Muscle of leg (tissue), 3 donors: ENCODE measurements at regions not wholly inside any gene's neighbourhood (a gene's known extent, or its start where the extent isn't known, plus 50 kb on each side); places are given as distances from the start of the nearest gene placed in this dataset.
A peak's percentile ranks its signal among the peaks of the same experiment; 100 is the strongest.

Experiments used
- DNase-seq: peaks from one replicate; pipeline ENCODE4 v3.0.0; 2013
- H3K27ac ChIP-seq: one replicate; pipeline ENCODE4 v1.5.1; 2013; ENCODE audit warnings: mild to moderate bottlenecking, low read length, control low read depth
- H3K27me3 ChIP-seq: one replicate; pipeline ENCODE4 v1.6.1; 2013; ENCODE audit warnings: low read length; ENCODE audit not compliant: control insufficient read depth, insufficient read depth
- H3K36me3 ChIP-seq: one replicate; pipeline ENCODE4 v1.6.1; 2013; ENCODE audit warnings: low read length; ENCODE audit not compliant: control insufficient read depth, insufficient read depth
- H3K4me1 ChIP-seq: one replicate; pipeline ENCODE4 v1.6.1; 2013; ENCODE audit warnings: low read length; ENCODE audit not compliant: control insufficient read depth, insufficient read depth
- H3K4me3 ChIP-seq: one replicate; pipeline ENCODE4 v1.5.1; 2013; ENCODE audit warnings: low read length, control low read depth
- H3K9me3 ChIP-seq: replicated peaks from 2 replicates; pipeline ENCODE4 v1.6.1; 2013; ENCODE audit warnings: low read depth, low read length; ENCODE audit not compliant: control insufficient read depth
- WGBS: methylation state at CpG from one replicate; pipeline ENCODE4 v1.1.5; 2013; ENCODE audit warnings: missing lambda C conversion rate; ENCODE audit not compliant: insufficient coverage; 5-methylcytosine and 5-hydroxymethylcytosine counted together

DNA sequence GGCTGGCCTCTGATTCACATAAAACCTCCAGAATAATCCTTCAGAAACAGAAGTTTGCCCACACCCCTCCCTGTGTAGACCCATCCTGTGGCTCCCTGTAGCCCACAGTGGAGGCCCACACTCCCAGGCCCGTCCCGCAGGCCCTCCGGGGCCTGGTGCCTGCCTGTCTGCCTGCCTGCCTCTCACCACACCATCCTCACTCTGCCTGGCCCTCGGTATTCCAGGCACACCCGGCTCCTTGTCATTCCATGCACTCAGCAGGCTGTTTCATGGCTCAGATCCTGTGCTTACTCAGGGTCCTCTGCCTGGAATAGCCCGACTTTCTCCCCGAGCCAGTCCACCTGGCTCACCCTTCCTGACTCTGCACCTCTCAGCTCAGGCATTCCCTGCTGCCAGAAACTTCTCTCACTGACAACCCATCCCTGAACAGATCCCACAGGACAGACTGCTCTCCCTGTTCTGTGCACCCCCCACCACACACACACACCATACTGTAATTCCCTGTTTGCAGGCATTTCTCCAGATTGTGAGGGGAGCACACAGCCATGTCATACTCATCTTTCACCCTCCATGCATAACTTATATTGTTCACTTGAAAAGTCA is 498.0 kb upstream of the ZMIZ1 start:
- Histone ChIP-seq H3K36me3 (no peaks in the 10 kb centered on the region), H3K27ac (no peak overlapping the region), H3K4me1 (peaks cover 17% of the 10 kb centered on the region), H3K27me3 (peaks cover 4% of the 10 kb centered on the region), H3K9me3 (no peaks in the 10 kb centered on the region), H3K4me3 (no peak overlapping the region)
- DNase-seq = peak; percentile 45
- 20% methylated on average over 7 of the region's 7 CpGs for WGBS

DNA sequence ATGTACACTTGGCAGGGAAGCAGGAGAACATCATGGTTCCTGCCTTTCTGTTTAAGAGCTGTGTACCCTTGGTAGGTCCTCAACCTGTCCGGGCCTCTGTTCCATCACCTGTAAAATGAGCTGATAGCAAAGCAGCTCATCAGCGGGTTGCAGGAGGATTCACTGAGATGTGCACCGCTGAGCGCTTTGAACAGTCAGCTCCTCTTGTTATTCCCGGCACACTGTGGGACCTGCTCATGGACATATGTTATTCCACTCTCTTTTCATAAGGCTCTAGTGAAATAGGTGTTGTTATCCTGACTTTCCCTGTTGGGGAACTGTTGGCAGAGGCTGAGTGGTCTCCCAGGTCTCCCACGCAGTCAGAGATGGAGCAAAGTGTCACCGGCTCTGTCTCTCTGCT is 497.5 kb upstream of the ZMIZ1 start:
- H3K27me3 ChIP-seq = peaks cover 4% of the 10 kb centered on the region
- no peaks in the 10 kb centered on the region for H3K9me3 ChIP-seq
- 43% methylated on average over 4 of the region's 7 CpGs for WGBS
- no peaks in the 10 kb centered on the region for H3K36me3 ChIP-seq
- no peak for DNase-seq
- H3K27ac ChIP-seq = no peak overlapping the region
- H3K4me1 ChIP-seq = peaks cover 21% of the 10 kb centered on the region
- H3K4me3 ChIP-seq = no peak overlapping the region

- H3K9me3 ChIP-seq = no peaks in the 10 kb centered on the region
- peaks cover 24% of the 10 kb centered on the region for H3K4me1 ChIP-seq
- 60% methylated on average over 1 of the region's 1 CpG for WGBS
- no peak overlapping the region for H3K27ac ChIP-seq
- H3K4me3 ChIP-seq = no peak overlapping the region
- H3K27me3 ChIP-seq = peaks cover 5% of the 10 kb centered on the region
- DNase-seq = no peak
- H3K36me3 ChIP-seq = no peaks in the 10 kb centered on the region
Observed at GRCh38 chr10:78571891-78572290, 496.9 kb upstream of the ZMIZ1 start.

DNA sequence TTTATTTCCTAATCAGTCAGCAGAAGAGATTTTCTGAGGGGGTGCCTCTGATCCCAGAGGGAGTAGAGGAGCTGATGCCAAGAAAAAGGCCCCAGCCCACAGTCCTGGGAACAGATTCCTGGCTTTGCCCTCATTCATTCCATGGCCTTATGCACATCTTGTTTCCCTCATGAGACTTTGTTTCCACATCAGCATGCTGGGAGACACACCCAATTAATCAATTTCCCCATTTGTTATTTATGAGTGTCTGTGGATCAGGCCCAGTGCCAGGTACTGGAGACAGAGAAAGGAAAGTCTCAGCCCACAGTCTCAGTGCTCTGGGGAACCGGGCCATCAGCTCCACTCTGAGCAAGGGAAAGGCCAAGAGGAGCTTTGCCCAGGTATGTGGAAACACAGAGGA is 496.2 kb upstream of the ZMIZ1 start:
- H3K27ac ChIP-seq = no peak overlapping the region
- peaks cover 6% of the 10 kb centered on the region for H3K27me3 ChIP-seq
- H3K9me3 ChIP-seq = no peaks in the 10 kb centered on the region
- H3K4me3 ChIP-seq = no peak overlapping the region
- peaks cover 25% of the 10 kb centered on the region for H3K4me1 ChIP-seq
- 64% methylated on average over 1 of the region's 1 CpG for WGBS
- peak; percentile 49 for DNase-seq
- H3K36me3 ChIP-seq = no peaks in the 10 kb centered on the region

GRCh38 chr10:78574547-78574946 is 494.2 kb upstream of the ZMIZ1 start:
- no peaks in the 10 kb centered on the region for H3K9me3 ChIP-seq

GRCh38 chr10:78575400-78575799 is 493.4 kb upstream of the ZMIZ1 start:
- no peak overlapping the region for H3K4me3 ChIP-seq
- H3K27me3 ChIP-seq = peaks cover 6% of the 10 kb centered on the region
- peaks cover 35% of the 10 kb centered on the region for H3K4me1 ChIP-seq
- H3K27ac ChIP-seq = no peak overlapping the region
- WGBS = 62% methylated on average over 4 of the region's 6 CpGs
- DNase-seq = peak; percentile 32
- H3K9me3 ChIP-seq = no peaks in the 10 kb centered on the region
- no peaks in the 10 kb centered on the region for H3K36me3 ChIP-seq

More at GRCh38 chr10:78574547-78574946, 494.2 kb upstream of the ZMIZ1 start:
- H3K36me3 ChIP-seq = no peaks in the 10 kb centered on the region
- H3K27me3 ChIP-seq = peaks cover 6% of the 10 kb centered on the region
- H3K4me1 ChIP-seq = peaks cover 32% of the 10 kb centered on the region
- no peak overlapping the region for H3K4me3 ChIP-seq
- 94% methylated on average over 3 of the region's 7 CpGs for WGBS
- DNase-seq = no peak
- no peak overlapping the region for H3K27ac ChIP-seq

DNA sequence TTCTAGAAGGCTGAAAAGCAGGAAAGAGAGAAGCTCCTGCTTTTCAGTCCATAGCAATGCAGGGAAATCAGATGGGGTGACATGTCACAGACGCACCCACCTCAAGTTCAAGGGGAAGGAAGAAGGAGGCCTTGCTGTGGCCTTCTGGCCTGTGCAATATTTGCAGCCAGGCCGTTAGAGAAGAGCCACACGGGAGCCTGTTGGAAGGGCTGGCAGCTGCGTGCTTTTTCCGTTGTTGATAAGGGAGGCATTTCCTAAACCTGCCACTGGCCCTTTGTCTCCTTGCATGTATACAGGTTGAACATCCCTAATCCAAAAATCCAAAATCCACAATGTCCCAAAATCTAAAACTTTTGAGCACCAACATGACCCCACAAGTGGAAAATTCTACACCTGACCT is 492.5 kb upstream of the ZMIZ1 start:
- H3K36me3 ChIP-seq = no peaks in the 10 kb centered on the region
- no peak for DNase-seq
- H3K27ac ChIP-seq = no peak overlapping the region
- WGBS = 50% methylated on average over 1 of the region's 5 CpGs
- peaks cover 6% of the 10 kb centered on the region for H3K27me3 ChIP-seq
- no peak overlapping the region for H3K4me3 ChIP-seq
- H3K4me1 ChIP-seq = peaks cover 29% of the 10 kb centered on the region
- no peaks in the 10 kb centered on the region for H3K9me3 ChIP-seq

DNA sequence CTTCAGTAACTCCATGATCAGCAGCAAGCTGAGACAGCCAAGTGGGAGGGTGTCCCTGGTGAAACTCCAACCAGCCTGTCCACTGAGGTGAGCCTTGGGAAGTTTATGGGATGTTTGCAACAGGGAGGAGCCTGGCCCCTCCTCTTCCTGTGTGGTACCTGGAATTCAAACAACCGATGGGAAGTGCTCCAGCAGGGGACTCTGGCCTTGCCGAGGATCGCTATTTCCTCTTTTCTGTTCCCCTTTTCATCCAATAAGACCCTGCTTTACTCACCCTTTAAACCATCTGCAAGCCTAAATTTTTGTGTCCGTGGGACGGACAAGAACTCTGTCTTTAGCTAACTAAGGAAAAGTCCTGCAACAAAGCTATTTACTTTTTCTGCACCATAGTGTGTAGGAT is 491.1 kb upstream of the ZMIZ1 start:
- WGBS = 66% methylated on average over 3 of the region's 5 CpGs
- no peaks in the 10 kb centered on the region for H3K9me3 ChIP-seq
- H3K36me3 ChIP-seq = no peaks in the 10 kb centered on the region
- DNase-seq = no peak
- H3K4me3 ChIP-seq = no peak overlapping the region
- peaks cover 3% of the 10 kb centered on the region for H3K27me3 ChIP-seq
- no peak overlapping the region for H3K27ac ChIP-seq
- peaks cover 20% of the 10 kb centered on the region for H3K4me1 ChIP-seq

DNA sequence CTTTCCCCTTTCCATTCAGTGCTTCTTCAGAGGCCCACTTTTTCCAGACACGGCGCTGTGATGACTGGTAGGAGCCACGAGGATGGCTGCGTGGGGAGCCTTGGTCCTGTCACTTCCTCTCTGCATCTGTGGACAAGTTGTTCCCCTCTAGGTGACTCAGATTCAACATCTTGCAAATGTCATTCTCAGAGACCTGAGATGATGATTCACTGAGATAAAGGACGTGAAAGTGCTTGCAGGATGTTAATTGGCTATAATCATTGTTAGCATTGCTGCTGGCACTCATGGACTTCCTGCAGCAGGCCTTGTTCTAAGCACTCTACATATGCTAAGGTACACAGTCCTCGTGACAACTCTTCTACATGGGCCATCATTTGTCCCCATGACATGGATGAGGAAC is 489.8 kb upstream of the ZMIZ1 start:
- no peak overlapping the region for H3K4me3 ChIP-seq
- WGBS = 88% methylated on average over 4 of the region's 6 CpGs
- H3K27me3 ChIP-seq = peaks cover 3% of the 10 kb centered on the region
- no peak overlapping the region for H3K27ac ChIP-seq
- DNase-seq = no peak
- no peaks in the 10 kb centered on the region for H3K36me3 ChIP-seq
- no peaks in the 10 kb centered on the region for H3K9me3 ChIP-seq
- peaks cover 19% of the 10 kb centered on the region for H3K4me1 ChIP-seq

DNA sequence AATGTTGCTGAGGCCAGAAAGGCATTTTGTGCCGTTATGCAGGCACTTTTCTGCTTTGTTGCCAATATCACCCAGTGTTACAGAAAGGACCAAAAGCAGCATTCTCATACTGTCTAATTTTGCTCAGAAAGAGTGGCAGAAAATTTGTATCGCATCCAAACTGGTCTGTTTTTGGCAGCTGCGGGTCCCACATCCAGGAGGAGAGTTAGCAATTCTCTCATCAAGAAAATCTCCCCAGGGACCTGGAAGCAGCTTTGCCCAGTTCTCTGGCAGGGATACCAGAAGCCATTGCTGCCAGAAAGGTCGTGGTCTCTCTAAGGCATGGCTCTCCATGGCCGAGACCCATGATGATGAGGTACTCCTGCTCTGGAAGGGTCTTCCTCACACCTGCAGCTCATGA is 489.2 kb upstream of the ZMIZ1 start:
- DNase-seq = peak; percentile 39
- H3K4me1 ChIP-seq = peaks cover 22% of the 10 kb centered on the region
- WGBS = 77% methylated on average over 3 of the region's 5 CpGs

GRCh38 chr10:78579995-78580394 is 488.8 kb upstream of the ZMIZ1 start:
- 40% methylated on average over 1 of the region's 4 CpGs for WGBS

More for the DNA sequence above, 489.2 kb upstream of the ZMIZ1 start:
- Histone ChIP-seq H3K9me3 (no peaks in the 10 kb centered on the region), H3K36me3 (no peaks in the 10 kb centered on the region), H3K27ac (no peak overlapping the region), H3K27me3 (peaks cover 3% of the 10 kb centered on the region), H3K4me3 (no peak overlapping the region)

More at GRCh38 chr10:78579995-78580394, 488.8 kb upstream of the ZMIZ1 start:
- no peak overlapping the region for H3K4me3 ChIP-seq
- no peak overlapping the region for H3K27ac ChIP-seq
- H3K9me3 ChIP-seq = no peaks in the 10 kb centered on the region
- H3K4me1 ChIP-seq = peaks cover 25% of the 10 kb centered on the region
- DNase-seq = peak; percentile 84
- no peaks in the 10 kb centered on the region for H3K36me3 ChIP-seq
- H3K27me3 ChIP-seq = peaks cover 3% of the 10 kb centered on the region
